NCI-H146 (cell line): ENCODE measurements at regions not wholly inside any gene's neighbourhood (a gene's known extent, or its start where the extent isn't known, plus 50 kb on each side); places are given as distances from the start of the nearest gene placed in this dataset.
A peak's percentile ranks its signal among the peaks of the same experiment; 100 is the strongest.
"Not testable (repeated sequence)": the region's sequence is repeated elsewhere in the genome, so short reads cannot be mapped to it uniquely, and the experiment has no call there.

Experiments used
- DNase-seq: peaks from one replicate; lab custom pipeline; 2025; lab: John Stamatoyannopoulos, UW

DNA sequence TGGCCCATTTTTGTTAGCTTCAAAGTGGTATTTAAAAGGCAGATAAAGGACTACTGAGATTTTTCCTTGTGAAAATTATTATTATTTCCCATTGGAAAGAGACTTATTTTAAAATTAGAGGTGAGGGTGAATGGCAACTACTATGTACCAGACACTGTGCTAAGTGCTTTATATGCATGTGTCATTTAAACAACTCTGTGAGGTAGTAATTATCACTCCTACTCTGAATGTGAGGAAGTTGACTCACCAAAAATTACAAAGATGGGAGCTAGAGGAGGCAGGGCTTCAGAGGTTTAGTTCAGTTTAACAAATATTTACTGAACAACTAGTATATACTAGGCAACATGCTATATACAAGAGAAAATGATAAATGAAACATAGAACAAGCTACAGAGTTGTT, 78.2 kb downstream of the MSL3 start:
- no peak for DNase-seq

DNA sequence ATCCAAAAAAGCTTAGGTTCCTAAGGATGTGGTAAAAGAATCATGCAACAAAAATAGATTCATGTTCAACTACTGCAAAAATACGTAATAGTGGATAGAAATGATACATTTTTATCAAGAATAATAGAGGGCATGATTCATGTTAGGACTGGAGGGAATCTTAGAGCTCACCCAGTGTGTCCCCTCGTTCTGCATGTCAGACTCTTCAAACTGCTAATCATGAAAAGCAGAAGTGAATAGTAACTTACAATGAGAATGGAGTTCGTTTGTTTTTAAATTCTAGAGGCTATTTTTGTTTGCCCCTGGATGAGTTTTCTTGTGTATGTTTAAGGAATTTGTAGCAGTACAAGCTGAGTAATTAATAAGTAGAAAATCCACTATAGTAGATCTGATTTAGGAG, 79.4 kb downstream of the MSL3 start:
- no peak for DNase-seq

DNA sequence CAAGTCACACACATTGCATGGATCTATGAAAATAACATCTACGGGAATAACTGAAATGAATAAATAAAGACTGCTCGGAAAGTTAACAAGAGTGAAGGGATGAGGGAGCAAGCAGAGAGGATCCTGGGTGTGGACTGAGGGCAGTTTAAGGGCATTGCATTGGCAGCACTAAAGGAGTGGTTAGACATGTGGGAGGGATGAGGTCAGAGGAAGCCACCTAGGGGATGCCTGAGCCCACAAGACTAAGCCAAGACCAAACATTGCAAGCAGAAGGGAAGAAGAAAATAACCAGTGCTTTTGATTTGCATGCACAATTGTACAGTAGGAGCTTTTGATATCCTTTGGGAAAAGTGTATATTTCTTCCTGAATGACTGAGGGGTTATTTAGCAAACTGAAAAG, 106.1 kb downstream of the MSL3 start:
- DNase-seq, result no peak

DNA sequence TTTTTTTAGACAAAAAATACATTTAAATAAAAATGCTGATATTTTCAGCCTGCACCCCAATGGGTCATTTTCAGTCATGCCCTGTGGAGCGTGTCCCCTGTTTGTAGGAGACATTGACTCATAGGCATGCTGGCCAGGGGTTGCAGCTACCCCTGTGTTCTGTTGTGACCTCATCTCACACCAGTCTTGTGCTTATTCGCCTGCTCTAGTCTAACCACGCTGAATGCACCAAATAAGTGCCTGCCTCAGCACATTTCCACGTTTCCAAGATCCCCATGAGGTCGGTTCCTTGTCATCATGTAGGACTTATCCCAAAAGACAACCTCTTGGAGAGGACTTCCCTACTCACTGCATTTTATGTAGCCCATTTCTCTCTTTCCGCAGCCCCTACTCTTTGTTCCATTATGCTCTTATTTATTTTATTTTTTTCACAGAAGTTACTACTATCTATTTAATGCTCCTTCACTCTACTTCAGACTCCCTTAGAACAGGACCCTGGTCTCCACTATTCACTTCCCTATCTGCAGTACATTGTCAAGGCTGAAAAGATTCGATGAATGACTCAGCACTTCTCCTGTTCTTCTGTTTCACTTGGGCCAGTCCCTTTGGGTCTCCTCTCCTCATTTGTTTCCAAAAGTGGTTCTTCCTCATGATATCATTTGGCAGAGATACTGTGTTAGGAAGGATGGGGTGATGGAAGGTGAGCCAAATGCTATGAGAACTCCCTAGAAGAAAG, 109.7 kb downstream of the MSL3 start:
- DNase-seq, result no peak

GRCh38 chrX:11870789-11871188, 112.8 kb downstream of the MSL3 start:
- DNase-seq, result no peak

GRCh38 chrX:11881485-11882170, 123.6 kb downstream of the MSL3 start:
- no peak for DNase-seq

- no peak for DNase-seq
Measured at GRCh38 chrX:11886745-11887144, 128.7 kb downstream of the MSL3 start.

DNA sequence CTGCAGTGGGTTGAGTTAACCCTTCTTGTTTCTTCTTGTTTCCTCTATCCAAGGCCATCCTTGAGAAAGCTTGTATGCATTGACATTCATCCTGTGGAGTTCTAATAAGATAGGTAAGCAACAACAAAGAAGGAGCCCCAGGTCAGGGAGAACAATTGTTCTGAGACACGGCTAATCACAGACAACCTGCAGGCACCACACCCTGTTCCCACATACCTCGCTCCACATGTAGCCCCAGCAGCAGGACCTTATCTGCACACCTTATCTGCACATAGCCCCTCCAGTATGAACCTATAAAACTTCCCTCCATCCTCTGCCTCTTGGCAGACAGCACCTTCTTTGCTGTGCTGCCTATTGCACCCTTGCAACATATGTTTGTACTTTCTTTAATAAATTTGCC, 129.1 kb downstream of the MSL3 start:
- peak; percentile 79 for DNase-seq

GRCh38 chrX:11888421-11888820, 130.4 kb downstream of the MSL3 start:
- no peak for DNase-seq

DNA sequence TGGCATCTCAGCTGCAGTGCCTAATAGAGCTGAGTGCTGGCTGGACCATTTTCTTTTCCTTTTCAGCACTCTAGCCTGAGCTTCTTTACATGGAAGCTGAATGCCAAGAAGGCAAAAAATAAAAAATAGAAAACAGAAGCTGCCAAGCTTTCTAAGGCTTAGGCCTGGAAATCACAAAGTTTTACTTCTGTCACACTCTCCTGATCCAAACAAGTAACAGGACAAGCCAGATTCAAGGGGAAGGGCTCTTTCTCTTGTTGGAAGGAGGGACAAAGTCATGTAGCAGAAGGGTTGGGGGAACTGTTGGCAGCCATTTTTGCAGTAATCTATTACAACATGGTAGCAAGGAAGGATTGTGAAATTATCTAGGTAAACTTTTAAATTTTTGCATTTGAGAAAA, 131.8 kb downstream of the MSL3 start:
- DNase-seq, result no peak

DNA sequence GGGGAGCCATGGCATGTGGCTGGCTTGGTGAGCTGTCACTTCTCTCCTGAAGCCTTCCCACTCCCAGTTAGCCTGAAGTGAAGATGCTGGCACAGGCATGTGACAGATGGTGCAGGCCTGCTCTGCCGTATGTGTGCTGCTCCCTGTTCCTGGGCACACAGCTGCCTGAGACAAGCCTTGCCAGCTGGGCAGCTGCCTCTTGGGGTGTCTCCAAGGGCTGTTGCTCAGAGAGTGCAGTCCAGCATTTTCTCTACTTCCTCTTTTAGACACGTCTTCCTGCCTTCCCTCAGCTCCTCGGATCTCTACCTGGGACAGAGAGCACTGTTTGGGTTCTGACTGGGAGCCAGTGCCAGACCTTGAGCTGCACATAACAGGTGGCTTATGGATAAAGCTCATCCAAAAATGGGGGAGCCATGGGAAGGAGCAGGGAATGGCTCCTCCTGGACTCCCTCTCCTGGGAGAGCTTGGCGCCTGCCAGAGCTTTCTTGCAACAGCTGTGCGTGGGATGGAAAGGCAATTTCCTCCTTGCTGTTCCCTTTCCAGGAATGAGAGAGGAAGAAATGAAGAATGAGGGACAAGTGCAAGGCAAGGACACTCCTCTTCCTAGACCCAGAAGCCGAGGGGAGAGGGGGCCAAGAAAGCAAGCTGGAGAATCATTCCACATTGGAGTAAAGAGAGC, 132.9 kb downstream of the MSL3 start:
- no peak for DNase-seq

DNA sequence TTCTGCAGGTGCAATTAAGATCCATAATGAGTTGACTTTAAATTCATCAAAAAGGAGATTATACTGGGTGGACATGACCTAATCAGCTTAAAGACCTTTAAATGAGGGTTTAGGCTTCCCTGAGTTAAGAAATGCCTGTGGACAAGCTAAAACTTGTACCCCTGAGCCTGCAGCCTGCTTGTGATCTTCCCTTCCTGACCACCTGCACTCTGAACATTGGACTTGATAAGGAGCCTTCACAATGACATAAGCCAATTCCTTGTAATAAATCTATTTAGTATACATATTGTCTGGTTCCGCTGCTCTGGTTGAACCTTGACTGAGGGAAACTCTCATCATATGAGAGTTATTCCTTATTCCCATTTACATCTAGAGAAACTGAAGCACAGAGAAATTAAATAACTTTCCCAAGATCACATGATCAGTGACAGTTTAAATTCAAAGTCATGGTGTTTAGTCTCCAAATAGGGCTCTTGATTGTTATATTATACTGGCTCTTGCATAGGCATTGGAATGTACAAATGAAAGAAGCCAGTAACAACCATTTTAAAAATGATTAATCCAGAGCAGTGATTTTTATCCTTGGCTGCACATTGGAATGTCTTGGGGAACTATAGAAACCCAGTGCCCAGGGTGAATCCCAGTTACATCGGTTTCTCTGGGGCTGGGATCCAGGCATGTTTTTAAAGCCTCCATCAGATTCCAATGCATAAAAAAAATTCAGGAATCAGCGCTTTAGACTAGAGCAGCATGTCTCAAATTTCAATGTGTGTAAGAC, 136.1 kb downstream of the MSL3 start:
- no peak for DNase-seq

- no peak for DNase-seq
Measured at GRCh38 chrX:11899091-11899490, 141.1 kb downstream of the MSL3 start.

GRCh38 chrX:11905933-11906332, 147.9 kb downstream of the MSL3 start:
- DNase-seq, result not testable (repeated sequence)

DNA sequence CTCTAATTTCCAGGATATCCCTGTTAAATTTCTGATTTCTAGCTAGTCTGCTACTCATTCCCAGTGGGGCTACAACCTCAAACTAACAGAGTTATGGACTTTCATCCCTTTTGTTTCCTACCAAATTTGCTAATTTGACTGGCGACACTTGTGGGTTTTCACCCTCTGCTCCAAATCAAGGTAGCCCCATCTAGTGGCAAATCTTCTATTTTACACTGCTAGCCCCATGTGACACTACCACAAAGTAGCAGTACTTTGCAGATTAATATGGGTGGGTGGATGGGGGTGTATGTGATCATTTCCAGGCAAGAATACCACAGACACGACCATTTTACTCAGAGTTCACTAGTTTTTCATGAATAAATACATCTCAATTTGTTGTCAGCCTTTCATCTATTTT, 150.3 kb downstream of the MSL3 start:
- DNase-seq, result peak; percentile 35

DNA sequence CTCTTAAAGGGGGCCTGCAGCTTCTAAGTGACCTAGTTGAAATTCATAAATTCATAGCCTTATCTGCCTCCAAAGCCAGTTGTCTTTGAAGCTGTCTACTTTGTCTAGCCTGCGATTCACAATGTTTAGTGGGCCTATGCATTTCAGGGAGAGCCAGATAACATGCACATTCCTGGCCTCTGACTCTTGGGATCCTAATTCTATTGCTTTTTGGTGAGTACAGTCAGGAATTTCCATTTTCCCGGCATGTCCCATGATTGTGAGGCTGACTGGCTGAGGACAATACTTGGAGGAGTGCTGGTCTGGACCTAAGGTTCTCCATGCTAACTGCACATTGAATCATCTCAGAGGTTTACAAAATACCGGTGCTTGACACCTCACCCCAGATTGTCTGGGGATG, 155.0 kb downstream of the MSL3 start:
- no peak for DNase-seq

- no peak for DNase-seq
Measured at GRCh38 chrX:11929476-11929875, 171.4 kb downstream of the MSL3 start.

DNA sequence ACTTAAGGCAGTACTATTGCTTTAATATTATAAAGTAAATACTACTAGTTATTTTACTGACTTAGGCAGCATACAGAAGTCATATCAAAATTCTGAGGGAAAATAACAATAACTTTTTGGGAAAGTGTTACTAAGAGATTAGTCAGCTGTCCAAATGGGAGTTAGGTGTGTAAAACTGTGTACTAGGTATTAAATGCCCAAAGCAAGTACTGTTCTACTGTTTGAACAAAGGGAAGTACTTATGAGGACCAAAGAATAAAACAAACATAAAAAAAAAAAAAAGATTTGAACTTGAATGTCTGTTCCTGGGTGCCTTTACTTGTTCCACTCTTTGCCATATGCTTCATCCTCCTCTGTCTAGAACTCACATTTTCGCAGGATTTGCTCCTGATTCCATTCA, 174.4 kb downstream of the MSL3 start:
- DNase-seq, result no peak

- DNase-seq, result no peak
Measured at GRCh38 chrX:11934089-11934488, 176.1 kb downstream of the MSL3 start.

DNA sequence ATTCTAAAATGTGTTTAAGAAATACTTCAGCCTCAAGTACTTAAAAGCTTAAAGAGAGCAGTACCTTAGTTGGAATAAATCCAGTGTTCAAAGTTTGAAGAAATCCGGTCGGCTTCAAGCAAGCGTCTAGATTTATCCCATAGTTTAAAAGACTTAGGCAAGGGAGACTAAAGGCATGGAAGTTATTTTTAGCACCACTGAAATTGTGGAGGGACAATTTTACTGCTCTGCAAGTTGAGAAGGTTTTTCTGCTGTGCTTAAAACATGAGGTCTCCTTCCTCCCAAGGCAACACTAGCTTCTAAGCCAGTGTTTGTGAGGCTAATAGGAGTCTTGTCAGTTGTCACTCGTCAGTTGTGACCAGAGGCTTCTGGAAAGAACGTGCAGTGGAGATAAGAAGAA, 183.5 kb downstream of the MSL3 start:
- DNase-seq, result no peak

DNA sequence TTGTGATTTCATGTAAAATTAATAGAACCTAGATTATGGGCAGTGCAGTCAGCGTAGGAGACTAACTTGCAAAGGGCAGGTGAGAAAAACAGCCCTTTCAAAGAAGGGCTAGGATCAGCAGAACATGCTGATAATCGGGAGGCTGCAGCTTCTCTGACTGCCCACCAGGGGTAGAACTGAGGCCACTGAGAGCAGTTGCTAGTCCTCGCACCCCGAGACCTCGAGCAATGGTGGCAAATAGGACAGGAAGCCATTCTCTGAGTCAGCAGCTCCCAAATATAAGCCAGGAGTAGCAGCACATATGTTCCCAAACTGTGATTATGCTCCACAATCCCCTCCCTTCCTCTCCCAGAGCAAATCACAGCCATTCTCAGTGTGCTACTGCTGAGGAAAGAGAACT, 186.5 kb downstream of the MSL3 start:
- peak; percentile 65 for DNase-seq

GRCh38 chrX:11949291-11949690, 189.0 kb upstream of the FRMPD4 start:
- no peak for DNase-seq
